ENCODE measurements at regions not wholly inside any gene's neighbourhood (a gene's known extent, or its start where the extent isn't known, plus 50 kb on each side); places are given as distances from the start of the nearest gene placed in this dataset.

GRCh38 chr1:56167596-56167995 lies 411.8 kb downstream of the PLPP3 start:
- no peak for TF ChIP-seq CTCF (IDR thresholded peaks at IDR 0.05)
- TF ChIP-seq POLR2A (IDR thresholded peaks at IDR 0.05) = no peak
- no peak overlapping the region for H3K27ac ChIP-seq
- DNase-seq = no peak
- no peak overlapping the region for H3K4me3 ChIP-seq
- H3K9me3 ChIP-seq = no peaks in the 10 kb centered on the region
- H3K27me3 ChIP-seq = no peaks in the 10 kb centered on the region
- WGBS (ENCODE audit: insufficient coverage, low coverage, low lambda C conversion rate, missing lambda C conversion rate) = 77% methylated on average over 3 of the region's 3 CpGs
- H3K36me3 ChIP-seq = no peaks in the 10 kb centered on the region
- intact Hi-C loops (cut with DNase I) = no loop called here
- H3K4me1 ChIP-seq = no peaks in the 10 kb centered on the region
- ATAC-seq = no peak

GRCh38 chr1:56160773-56161315 lies 418.5 kb downstream of the PLPP3 start:
- ATAC-seq = no peak
- DNase-seq = no peak
- no peaks in the 10 kb centered on the region for H3K4me1 ChIP-seq
- H3K36me3 ChIP-seq = no peaks in the 10 kb centered on the region
- intact Hi-C loops (cut with DNase I) = no loop called here
- H3K9me3 ChIP-seq = no peaks in the 10 kb centered on the region
- H3K27me3 ChIP-seq = no peaks in the 10 kb centered on the region
- TF ChIP-seq POLR2A (IDR thresholded peaks at IDR 0.05) (no peak), CTCF (IDR thresholded peaks at IDR 0.05) (no peak)
- 78% methylated on average over 6 of the region's 6 CpGs for WGBS (ENCODE audit: insufficient coverage, low coverage, low lambda C conversion rate, missing lambda C conversion rate)
- no peak overlapping the region for H3K4me3 ChIP-seq
- no peak overlapping the region for H3K27ac ChIP-seq

GRCh38 chr1:56156971-56157876 lies 422.1 kb downstream of the PLPP3 start:
- 55% methylated on average over 2 of the region's 5 CpGs for WGBS (ENCODE audit: insufficient coverage, low coverage, low lambda C conversion rate, missing lambda C conversion rate)
- DNase-seq (no peak), ATAC-seq (no peak)
- TF ChIP-seq POLR2A (IDR thresholded peaks at IDR 0.05) (no peak), CTCF (IDR thresholded peaks at IDR 0.05) (no peak)
- intact Hi-C loops (cut with DNase I) = no loop called here
- Histone ChIP-seq H3K36me3 (no peaks in the 10 kb centered on the region), H3K4me3 (no peak overlapping the region), H3K9me3 (peaks cover 0 to 3% (median 0%) of the 10 kb centered on the region in 4 donors), H3K4me1 (no peaks in the 10 kb centered on the region), H3K27me3 (no peaks in the 10 kb centered on the region), H3K27ac (no peak overlapping the region)

- no peak for TF ChIP-seq POLR2A (IDR thresholded peaks at IDR 0.05)
- Histone ChIP-seq H3K27me3 (no peaks in the 10 kb centered on the region), H3K4me3 (no peak overlapping the region), H3K27ac (no peak overlapping the region), H3K36me3 (no peaks in the 10 kb centered on the region), H3K4me1 (peaks cover 0 to 7% (median 0%) of the 10 kb centered on the region in 4 donors), H3K9me3 (peaks cover 0 to 3% (median 0%) of the 10 kb centered on the region in 4 donors)
- DNase-seq (no peak), ATAC-seq (no peak)
- intact Hi-C loops (cut with DNase I) = no loop called here
- WGBS (ENCODE audit: insufficient coverage, low coverage, low lambda C conversion rate, missing lambda C conversion rate) = 74% methylated on average over 2 of the region's 2 CpGs
Measured at GRCh38 chr1:56153276-56153675, 426.1 kb downstream of the PLPP3 start.

GRCh38 chr1:56152635-56153034 lies 426.7 kb downstream of the PLPP3 start:
- Histone ChIP-seq H3K36me3 (no peaks in the 10 kb centered on the region), H3K27ac (no peak overlapping the region), H3K4me1 (peaks cover 0 to 7% (median 0%) of the 10 kb centered on the region in 4 donors), H3K4me3 (no peak overlapping the region), H3K9me3 (peaks cover 0 to 3% (median 0%) of the 10 kb centered on the region in 4 donors), H3K27me3 (no peaks in the 10 kb centered on the region)
- no peak for ATAC-seq
- no peak for DNase-seq
- intact Hi-C loops (cut with DNase I) = no loop called here
- WGBS (ENCODE audit: insufficient coverage, low coverage, low lambda C conversion rate, missing lambda C conversion rate) = 86% methylated on average over 3 of the region's 3 CpGs
- no peak for TF ChIP-seq POLR2A (IDR thresholded peaks at IDR 0.05)
- no peak for TF ChIP-seq CTCF (IDR thresholded peaks at IDR 0.05)
